Urinary bladder (tissue), 3 donors: ENCODE measurements at regions not wholly inside any gene's neighbourhood (a gene's known extent, or its start where the extent isn't known, plus 50 kb on each side); places are given as distances from the start of the nearest gene placed in this dataset.

ENCODE experiments used
- DNase-seq: peaks from one replicate; pipeline ENCODE4 v3.0.0-alpha.2; 2015; ENCODE audit errors: extremely low spot score
- H3K27ac ChIP-seq: one replicate; pipeline ENCODE4 v1.5.1; 2013; ENCODE audit warnings: low read depth, mild to moderate bottlenecking, moderate library complexity
- H3K36me3 ChIP-seq: one replicate; pipeline ENCODE4 v1.6.1; 2013; ENCODE audit warnings: mild to moderate bottlenecking, moderate library complexity; ENCODE audit not compliant: insufficient read depth
- H3K4me1 ChIP-seq: one replicate; pipeline ENCODE4 v1.6.1; 2013; ENCODE audit warnings: mild to moderate bottlenecking, moderate library complexity; ENCODE audit not compliant: insufficient read depth
- H3K4me3 ChIP-seq: one replicate; pipeline ENCODE4 v1.5.1; 2013; ENCODE audit warnings: low read depth, low read length
- WGBS: extraction: QIAGEN DNeasy Blood & Tissue Kit; methylation state at CpG from one replicate; pipeline ENCODE4 v1.1.7; 2013; 5-methylcytosine and 5-hydroxymethylcytosine counted together
- donor health status: healthy with polysubstance abuse.
- donor health status: healthy.

- 51% methylated on average over 17 of the region's 17 CpGs for WGBS
- no peak for DNase-seq
- no peaks in the 10 kb centered on the region for H3K36me3 ChIP-seq
- H3K27ac ChIP-seq, result no peak overlapping the region
- no peak overlapping the region for H3K4me3 ChIP-seq
- H3K4me1 ChIP-seq, result no peaks in the 10 kb centered on the region
These were observed 780.9 kb downstream of the BRD1 start for GRCh38 chr22:49046546-49047361.

- Histone ChIP-seq H3K4me1 (no peaks in the 10 kb centered on the region), H3K36me3 (no peaks in the 10 kb centered on the region), H3K4me3 (no peak overlapping the region), H3K27ac (no peak overlapping the region)
- no peak for DNase-seq
- WGBS, result 66% methylated on average over 9 of the region's 9 CpGs
These were observed 781.6 kb downstream of the BRD1 start for GRCh38 chr22:49046000-49046545.

GRCh38 chr22:49045276-49045675 lies 782.4 kb downstream of the BRD1 start:
- Histone ChIP-seq H3K36me3 (no peaks in the 10 kb centered on the region), H3K4me1 (no peaks in the 10 kb centered on the region), H3K27ac (no peak overlapping the region), H3K4me3 (no peak overlapping the region)
- DNase-seq, result no peak
- 75% methylated on average over 12 of the region's 12 CpGs for whole genome bisulfite sequencing

GRCh38 chr22:49044776-49045175 lies 782.9 kb downstream of the BRD1 start:
- DNase-seq, result no peak
- H3K36me3 ChIP-seq, result no peaks in the 10 kb centered on the region
- H3K4me3 ChIP-seq, result no peak overlapping the region
- no peak overlapping the region for H3K27ac ChIP-seq
- WGBS, result 87% methylated on average over 12 of the region's 12 CpGs
- H3K4me1 ChIP-seq, result no peaks in the 10 kb centered on the region

DNA sequence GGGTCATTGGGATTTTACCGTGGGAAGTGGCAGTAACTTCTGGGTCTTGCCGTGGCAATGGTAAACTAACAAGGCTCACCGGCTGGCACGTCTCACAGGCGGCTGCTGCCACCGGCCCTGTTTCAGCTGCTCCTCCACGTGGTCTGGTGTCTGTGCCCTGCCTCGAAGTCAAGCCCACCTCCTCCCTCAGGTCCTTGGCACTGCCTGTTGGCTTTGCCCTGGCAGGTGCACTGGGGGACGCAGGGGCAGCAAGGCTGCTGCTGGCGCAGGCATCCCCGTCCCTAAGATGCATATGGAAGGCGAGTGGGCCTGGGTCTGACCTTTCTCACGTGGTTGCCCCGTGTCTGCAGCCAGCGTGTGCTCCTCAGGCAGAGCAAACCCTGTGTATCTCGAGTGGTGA lies 783.6 kb downstream of the BRD1 start:
- 82% methylated on average over 16 of the region's 16 CpGs for WGBS
- Histone ChIP-seq H3K4me1 (no peaks in the 10 kb centered on the region), H3K4me3 (no peak overlapping the region), H3K27ac (no peak overlapping the region), H3K36me3 (no peaks in the 10 kb centered on the region)
- DNase-seq, result no peak

DNA sequence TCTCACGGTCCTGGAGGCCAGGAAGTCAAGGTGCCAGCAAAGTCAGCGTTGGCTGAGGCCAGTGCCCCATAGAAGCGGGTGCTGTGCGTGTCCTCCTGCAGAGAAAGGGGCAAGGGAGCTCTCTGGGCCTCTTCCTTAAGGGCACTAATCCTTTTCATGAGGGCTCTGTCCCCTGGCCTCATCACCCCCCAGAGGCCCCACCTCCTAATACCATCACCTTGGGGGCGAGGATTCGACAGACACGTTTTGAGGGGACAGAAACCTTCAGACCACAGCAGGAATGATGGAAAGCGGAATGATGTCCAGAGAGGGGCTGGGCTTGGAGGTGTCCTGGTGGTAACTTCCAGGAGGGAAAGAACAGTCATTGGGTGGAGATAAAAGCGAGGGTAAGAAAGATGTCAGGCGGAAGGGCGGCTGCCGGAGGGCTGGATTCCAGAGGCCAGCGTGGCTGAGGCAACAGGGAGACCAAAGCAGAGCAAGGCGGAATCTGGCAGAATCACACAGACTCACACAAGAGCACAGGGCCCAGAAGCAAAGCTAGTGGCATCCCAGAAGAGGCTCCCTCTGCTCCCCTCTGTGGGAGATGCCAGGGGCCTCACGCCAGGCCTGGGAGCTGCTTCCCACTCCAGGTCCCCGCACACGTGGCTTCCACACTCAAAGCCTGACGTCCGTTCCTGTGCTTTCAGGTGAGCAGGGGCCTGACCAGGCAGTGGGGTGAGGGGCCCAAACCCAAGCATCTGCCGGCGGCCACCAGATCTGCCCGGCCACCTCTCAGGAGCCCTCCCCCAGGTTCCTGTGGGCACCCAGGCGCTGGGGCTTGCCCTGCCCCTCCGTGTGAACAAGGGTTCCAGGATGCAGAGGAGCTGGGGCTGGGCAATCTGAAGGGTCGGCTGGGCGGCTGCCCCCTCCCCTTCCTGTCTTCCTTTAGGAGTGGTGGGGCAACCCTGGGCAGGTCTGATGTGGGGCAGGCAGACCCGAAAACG lies 784.5 kb downstream of the BRD1 start:
- no peak for DNase-seq
- H3K4me1 ChIP-seq, result no peaks in the 10 kb centered on the region
- no peak overlapping the region for H3K4me3 ChIP-seq
- 76% methylated on average over 28 of the region's 28 CpGs for WGBS
- H3K27ac ChIP-seq, result no peak overlapping the region
- H3K36me3 ChIP-seq, result no peaks in the 10 kb centered on the region

DNA sequence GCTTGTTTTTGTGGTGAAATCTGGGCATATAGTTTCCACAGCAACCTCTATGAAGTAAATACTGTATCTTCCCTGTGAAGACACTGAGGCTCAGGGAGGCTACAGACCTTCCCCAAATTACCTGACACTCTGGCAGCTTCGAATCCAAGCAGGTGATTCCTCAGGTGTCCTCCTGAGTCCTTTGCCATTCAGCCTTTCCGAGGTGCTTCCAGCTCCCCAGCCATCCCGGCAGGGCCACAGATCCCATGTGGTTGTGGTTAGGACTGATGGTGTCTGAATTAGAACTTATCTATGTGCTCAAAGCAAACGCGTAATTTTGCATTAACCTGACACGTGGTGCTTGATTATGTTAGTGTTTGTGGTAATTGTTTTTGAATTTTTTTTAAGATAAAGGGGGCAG lies 785.6 kb downstream of the BRD1 start:
- H3K27ac ChIP-seq, result no peak overlapping the region
- H3K4me3 ChIP-seq, result no peak overlapping the region
- H3K4me1 ChIP-seq, result no peaks in the 10 kb centered on the region
- no peaks in the 10 kb centered on the region for H3K36me3 ChIP-seq
- 75% methylated on average over 6 of the region's 6 CpGs for WGBS
- DNase-seq, result no peak

DNA sequence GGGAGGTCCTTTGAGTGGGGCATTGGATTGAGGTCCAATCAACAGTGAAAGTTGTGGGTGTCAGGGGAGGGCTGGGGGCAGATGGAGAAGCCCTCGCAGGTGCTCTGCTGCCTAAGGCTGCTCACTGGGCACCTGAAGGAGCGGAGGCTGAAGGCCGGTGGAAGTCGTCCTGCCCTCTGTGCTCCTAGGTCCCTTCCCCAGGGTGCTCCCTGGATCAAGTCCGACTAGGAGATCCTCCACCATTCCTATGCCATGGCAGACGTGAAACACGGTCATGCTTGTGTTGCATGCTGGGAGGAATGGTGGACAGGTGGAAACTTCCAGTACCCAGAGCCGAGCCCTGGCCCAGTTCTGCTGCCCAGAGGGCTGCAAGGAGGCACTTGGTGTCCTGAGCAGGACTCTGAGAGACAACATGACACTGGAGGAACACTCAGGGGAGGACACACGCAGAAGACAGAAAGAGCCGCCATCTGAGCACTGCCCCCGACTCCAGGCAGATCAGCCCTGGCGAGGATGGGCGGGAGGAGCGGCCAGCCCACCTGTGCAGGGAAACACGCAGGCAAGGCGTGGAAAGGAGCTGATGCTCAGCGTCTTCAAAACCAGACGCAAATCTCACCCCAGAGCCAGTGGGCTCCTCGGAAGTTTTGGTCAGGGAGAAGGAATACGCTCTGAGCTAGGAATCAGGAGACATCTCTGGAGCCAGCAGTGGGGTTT lies 786.8 kb downstream of the BRD1 start:
- Histone ChIP-seq H3K4me3 (no peak overlapping the region), H3K36me3 (no peaks in the 10 kb centered on the region), H3K4me1 (no peaks in the 10 kb centered on the region), H3K27ac (no peak overlapping the region)
- WGBS, result 88% methylated on average over 20 of the region's 20 CpGs
- no peak for DNase-seq

DNA sequence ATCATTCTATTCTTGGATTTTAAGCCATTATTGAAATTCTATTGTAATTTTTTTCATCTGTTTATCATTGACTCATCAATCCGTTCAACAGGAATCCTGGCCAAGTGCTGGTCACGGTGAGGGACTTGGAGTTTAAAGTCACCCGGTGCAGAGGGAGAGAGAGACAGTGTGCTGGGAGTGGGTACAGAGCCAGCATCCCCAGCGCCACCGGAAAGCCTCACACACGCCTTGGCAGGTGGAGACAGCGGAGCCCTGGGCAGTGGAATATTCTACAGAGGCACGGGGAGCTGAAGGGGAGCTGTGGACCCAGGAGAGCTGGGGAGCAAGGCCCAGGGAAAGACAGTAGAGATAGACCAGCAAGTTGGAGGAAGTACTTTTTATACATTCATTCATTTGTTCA lies 787.6 kb downstream of the BRD1 start:
- no peaks in the 10 kb centered on the region for H3K4me1 ChIP-seq
- H3K4me3 ChIP-seq, result no peak overlapping the region
- H3K27ac ChIP-seq, result no peak overlapping the region
- H3K36me3 ChIP-seq, result no peaks in the 10 kb centered on the region
- 57% methylated on average over 8 of the region's 8 CpGs for WGBS
- no peak for DNase-seq

DNA sequence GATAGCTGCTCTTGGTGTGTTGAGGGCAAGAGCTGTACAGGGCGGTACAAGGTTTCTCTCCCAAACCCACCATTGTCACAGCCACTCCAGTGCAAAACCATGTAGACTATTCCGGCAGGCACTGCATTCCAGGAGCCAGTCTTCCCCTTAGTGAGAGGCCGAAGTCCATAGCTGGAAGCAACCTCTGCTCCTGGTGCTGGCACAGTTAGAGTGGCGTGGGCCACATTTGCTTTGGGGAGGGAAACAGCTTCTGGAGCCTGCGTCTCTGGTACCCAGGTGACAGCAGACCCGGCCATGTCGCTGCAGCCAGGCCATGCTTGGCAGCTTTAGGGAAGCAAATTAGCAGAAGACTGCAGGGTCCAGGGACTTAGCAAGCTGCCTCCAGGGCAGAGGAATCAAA lies 788.0 kb downstream of the BRD1 start:
- WGBS, result 66% methylated on average over 7 of the region's 7 CpGs
- no peaks in the 10 kb centered on the region for H3K36me3 ChIP-seq
- no peaks in the 10 kb centered on the region for H3K4me1 ChIP-seq
- no peak overlapping the region for H3K27ac ChIP-seq
- DNase-seq, result no peak
- no peak overlapping the region for H3K4me3 ChIP-seq

DNA sequence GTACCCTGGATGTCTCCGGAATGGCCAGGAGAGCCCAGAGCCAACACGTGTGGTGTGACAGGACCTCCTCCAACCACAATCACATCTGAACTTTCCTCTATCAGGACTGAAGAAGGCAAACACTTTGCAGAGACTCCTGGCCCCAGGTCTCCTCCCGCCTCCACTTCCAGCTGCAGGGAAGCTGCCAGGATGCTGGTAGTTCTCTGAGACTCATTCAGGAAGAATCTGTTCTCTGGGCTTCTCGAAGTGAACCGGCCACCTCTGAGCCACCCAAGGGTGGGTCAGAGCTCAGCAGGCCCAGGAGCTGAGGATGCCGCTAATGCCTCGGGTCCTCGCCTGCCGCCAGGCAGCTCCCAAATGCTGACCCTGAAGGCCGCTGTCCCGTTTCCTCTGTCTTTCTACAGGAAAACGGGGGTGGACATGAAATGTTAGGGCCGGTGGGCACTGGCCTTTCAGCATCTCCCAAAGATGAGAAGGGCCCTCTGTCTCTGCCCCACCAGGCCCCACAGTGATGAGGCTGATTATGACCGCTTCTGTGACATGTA lies 789.9 kb downstream of the BRD1 start:
- H3K4me3 ChIP-seq, result no peak overlapping the region
- 85% methylated on average over 14 of the region's 14 CpGs for WGBS
- no peak for DNase-seq

DNA sequence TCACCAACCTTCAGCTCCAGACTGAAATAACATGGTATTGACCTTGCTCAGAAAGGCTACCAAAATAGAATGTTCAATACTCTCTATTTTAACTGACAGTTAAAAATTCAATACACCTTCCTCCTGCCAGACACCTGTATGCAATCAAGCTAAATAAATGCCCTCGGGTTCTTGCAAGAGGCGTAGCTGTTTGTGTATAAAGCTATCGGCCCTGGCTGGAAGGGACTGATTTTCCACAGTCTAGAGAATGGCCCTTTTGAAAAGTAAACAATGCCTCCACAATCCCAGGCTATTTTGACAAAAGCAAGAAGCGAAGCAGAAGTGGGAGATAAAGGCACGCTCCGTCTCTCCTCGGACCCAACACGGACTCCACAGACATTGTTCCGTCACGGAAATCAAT lies 791.2 kb downstream of the BRD1 start:
- 31% methylated on average over 10 of the region's 10 CpGs for WGBS

More for the DNA sequence above, 789.9 kb downstream of the BRD1 start:
- Histone ChIP-seq H3K4me1 (no peaks in the 10 kb centered on the region), H3K27ac (no peak overlapping the region), H3K36me3 (no peaks in the 10 kb centered on the region)

DNA sequence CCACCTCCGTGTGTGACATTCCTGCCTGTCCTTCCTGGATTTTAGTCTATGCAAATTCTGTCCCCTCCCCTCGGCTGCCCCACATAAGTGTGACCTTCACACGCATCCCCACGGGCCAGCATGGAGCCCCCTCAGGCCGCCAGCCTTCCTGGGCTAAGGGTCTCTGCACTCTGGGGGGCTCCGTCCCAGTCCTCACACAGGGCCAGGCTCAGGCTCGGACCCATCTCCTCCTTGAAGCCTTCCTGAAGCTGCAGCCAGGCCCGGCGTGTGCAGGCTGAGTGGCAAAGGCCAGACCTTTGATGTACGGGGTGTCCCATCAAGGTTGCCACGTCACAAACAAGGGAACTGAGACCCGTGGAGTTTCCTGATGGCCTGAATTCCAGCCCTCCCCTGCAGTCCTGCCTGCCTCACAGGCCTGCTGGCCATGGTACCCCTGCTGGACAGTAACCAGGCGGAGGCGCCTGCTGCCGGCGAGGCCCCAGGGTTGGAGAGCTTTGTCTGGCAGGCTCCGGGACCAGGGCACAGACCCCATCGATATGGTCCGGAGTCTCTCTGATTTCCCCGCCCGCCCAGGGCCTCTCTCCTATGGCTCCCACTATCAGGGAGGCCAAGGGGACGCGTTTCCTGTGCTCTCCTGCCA lies 791.7 kb downstream of the BRD1 start:
- Histone ChIP-seq H3K4me3 (no peak overlapping the region), H3K27ac (no peak overlapping the region), H3K36me3 (no peaks in the 10 kb centered on the region), H3K4me1 (no peaks in the 10 kb centered on the region)
- 54% methylated on average over 23 of the region's 23 CpGs for WGBS
- no peak for DNase-seq

More for the DNA sequence above, 791.2 kb downstream of the BRD1 start:
- no peak for DNase-seq
- Histone ChIP-seq H3K4me1 (no peaks in the 10 kb centered on the region), H3K36me3 (no peaks in the 10 kb centered on the region), H3K4me3 (no peak overlapping the region), H3K27ac (no peak overlapping the region)
